HepG2 (cell line): ENCODE measurements at regions not wholly inside any gene's neighbourhood (a gene's known extent, or its start where the extent isn't known, plus 50 kb on each side); places are given as distances from the start of the nearest gene placed in this dataset.

ENCODE experiments used
- ATAC-seq: fragments of 200-7000 bp; cut with Tn5 transposase; 3 replicates; pipeline ENCODE4 v1.9.1; 2020; ENCODE audit warnings: mild to moderate bottlenecking, moderate library complexity
- BruUV-seq: library from RNA; stranded (reverse); fragments of 400-500 nt; replicated peaks from 2 replicates; lab custom pipeline; 2021; lab: Mats Ljungman, UMichigan
- CTCF ChIA-PET: fragments of 300-600 bp; formaldehyde crosslinking; extraction: SDS; loops from one replicate; lab custom pipeline; 2021; ENCODE audit warnings: low total read pairs, inconsistent platforms, low intra/inter-chr PET ratio; lab: Yijun Ruan, JAX
- POLR2A ChIA-PET: fragments of 350-600 bp; sonication (Branson Sonifier 250); formaldehyde crosslinking; loops from one replicate; lab custom pipeline; 2020; ENCODE audit warnings: antibody characterized with exemption, inconsistent platforms; lab: Yijun Ruan, JAX
- DNase-seq: peaks from one replicate; pipeline ENCODE4 v3.0.0-alpha.2; 2015; ENCODE audit warnings: low spot score
- FAIRE-seq: peaks from 3 replicates; lab custom pipeline; 2011; peaks lifted over from hg19 to GRCh38; lab: Jason Lieb, UNC
- H2AFZ ChIP-seq: one replicate; pipeline ENCODE4 v1.6.1; 2011; ENCODE audit warnings: low read length, inconsistent platforms
- H3K27ac ChIP-seq: fragments of 300-600 bp; 3 replicates; pipeline ENCODE4 v1.8.0; 2011; ENCODE audit warnings: mixed run types, mild to moderate bottlenecking, mixed read lengths, low read length, inconsistent platforms; ENCODE audit not compliant: insufficient read depth; ENCODE audit errors: extremely low read length
- H3K27me3 ChIP-seq, 2 experiments: fragments of 200-600 bp in 1 of 2; 2 replicates in 1 of 2; 3 replicates in 1 of 2; pipeline versions ENCODE4 v1.6.0 to v1.8.0; 2011; ENCODE audit warnings: low read length in 2 of 2, mild to moderate bottlenecking in 2 of 2, moderate library complexity in 2 of 2, inconsistent platforms in 1 of 2; ENCODE audit not compliant: insufficient read depth in 2 of 2, control insufficient read depth in 1 of 2
- H3K36me3 ChIP-seq, 2 experiments: fragments of 200-600 bp in 1 of 2; replicated peaks in 1 of 2; 2 replicates in 1 of 2; 3 replicates in 1 of 2; pipeline versions ENCODE4 v1.5.1 to v1.8.0; 2011; ENCODE audit warnings: low read length in 2 of 2, inconsistent platforms in 1 of 2; ENCODE audit not compliant: insufficient read depth in 2 of 2, control insufficient read depth in 1 of 2
- H3K4me1 ChIP-seq: 2 replicates; pipeline ENCODE4 v1.5.1; 2012; ENCODE audit warnings: low read length, inconsistent platforms; ENCODE audit not compliant: insufficient read depth
- H3K4me2 ChIP-seq: 2 replicates; pipeline ENCODE4 v1.6.0; 2011; ENCODE audit warnings: low read depth, low read length, inconsistent platforms
- H3K4me3 ChIP-seq, 3 experiments: fragments of 200-600 bp in 1 of 3; sonication (generic), shearing (Covaris generic) in 1 of 3; replicated peaks in 1 of 3; 2 replicates each; pipeline ENCODE4 v1.5.1; 2011 to 2016; ENCODE audit warnings: low read length in 3 of 3, inconsistent platforms in 2 of 3, low read depth in 2 of 3, mild to moderate bottlenecking in 2 of 3, control low read depth in 1 of 3, mixed read lengths in 1 of 3; ENCODE audit not compliant: insufficient read depth in 1 of 3
- H3K79me2 ChIP-seq: one replicate; pipeline ENCODE4 v1.6.1; 2011; ENCODE audit warnings: low read length, inconsistent platforms; ENCODE audit not compliant: insufficient read depth
- H3K9ac ChIP-seq: 2 replicates; pipeline ENCODE4 v1.6.0; 2011; ENCODE audit warnings: mild to moderate bottlenecking, low read depth, low read length, inconsistent platforms; ENCODE audit not compliant: insufficient read depth
- H3K9me3 ChIP-seq: 2 replicates; pipeline ENCODE4 v1.5.1; 2012; ENCODE audit warnings: mild to moderate bottlenecking, low read length
- H4K20me1 ChIP-seq: 2 replicates; pipeline ENCODE4 v1.6.0; 2011; ENCODE audit warnings: inconsistent platforms, mild to moderate bottlenecking, low read length, moderate library complexity; ENCODE audit not compliant: insufficient read depth
- EZH2 ChIP-seq: conservative IDR thresholded peaks from 2 replicates; pipeline ENCODE4 v1.6.1; 2012; ENCODE audit warnings: mild to moderate bottlenecking, low read depth, low read length, moderate library complexity
- GMEB2 ChIP-seq: IDR thresholded peaks from 2 replicates; pipeline ENCODE4 v1.6.1; 2016; ENCODE audit warnings: missing biosample characterization, missing genetic modification reagents, low read depth
- KDM2A ChIP-seq: sonication (generic); formaldehyde crosslinking; IDR thresholded peaks from 2 replicates; pipeline ENCODE4 v1.4.0; 2020; ENCODE audit warnings: low read depth, missing genetic modification reagents, borderline replicate concordance
- SOX13 ChIP-seq, 3 experiments: fragments of 450-650 bp in 1 of 3; sonication (generic) in 1 of 3; formaldehyde crosslinking in 1 of 3; IDR thresholded peaks in 2 of 3; conservative IDR thresholded peaks in 1 of 3; 2 replicates each; pipeline versions ENCODE4 v1.5.0 to v1.6.1; 2016 to 2020; ENCODE audit warnings: antibody characterized with exemption in 1 of 3, mild to moderate bottlenecking in 1 of 3, missing compliant biosample characterization in 1 of 3, missing genetic modification reagents in 1 of 3, moderate library complexity in 1 of 3
- ZBTB33 ChIP-seq: sonication (generic); formaldehyde crosslinking; IDR thresholded peaks from 2 replicates; pipeline ENCODE4 v1.4.0; 2020; ENCODE audit warnings: missing genetic modification reagents
- ZNF30 ChIP-seq: sonication (generic); formaldehyde crosslinking; IDR thresholded peaks from 2 replicates; pipeline ENCODE4 v1.5.0; 2020; ENCODE audit warnings: mild to moderate bottlenecking, missing genetic modification reagents
- ZNF33A ChIP-seq: sonication (generic); formaldehyde crosslinking; IDR thresholded peaks from 2 replicates; pipeline ENCODE4 v1.5.1; 2020; ENCODE audit warnings: missing genetic modification reagents, mild to moderate bottlenecking, moderate library complexity, borderline replicate concordance
- ZNF567 ChIP-seq: sonication (generic); formaldehyde crosslinking; IDR thresholded peaks from 2 replicates; pipeline ENCODE4 v1.8.1; 2023; ENCODE audit warnings: mild to moderate bottlenecking, missing genetic modification reagents, borderline replicate concordance
- ZNF574 ChIP-seq: sonication (generic); formaldehyde crosslinking; IDR thresholded peaks from 2 replicates; pipeline ENCODE4 v1.4.0; 2020; ENCODE audit warnings: missing genetic modification reagents
- ZNF703 ChIP-seq: sonication (generic); formaldehyde crosslinking; IDR thresholded peaks from 2 replicates; pipeline ENCODE4 v1.5.1; 2020; ENCODE audit warnings: missing genetic modification reagents, mild to moderate bottlenecking, moderate library complexity, borderline replicate concordance
- ZNF772 ChIP-seq: sonication (generic); formaldehyde crosslinking; IDR thresholded peaks from 2 replicates; pipeline ENCODE4 v1.5.0; 2020; ENCODE audit warnings: mild to moderate bottlenecking, missing genetic modification reagents
- WGBS: methylation state at CpG from one replicate; pipeline ENCODE4 v1.1.6; 2017; ENCODE audit warnings: low lambda C conversion rate; 5-methylcytosine and 5-hydroxymethylcytosine counted together
- in situ Hi-C: cut with HindIII; loops from 2 replicates; pipeline ENCODE4 v1.10.0; 2017; ENCODE audit warnings: low pct_unique_long_range_greater_than_20kb; ENCODE audit not compliant: extremely low pct_ligation_motif_present
- intact Hi-C: fragments of 100-400 bp; cut with micrococcal nuclease; formaldehyde crosslinking; loops from one replicate; pipeline ENCODE4 v1.10.0; 2022; ENCODE audit not compliant: unreplicated experiment

- no peak for TF ChIP-seq ZNF574 (CRISPR knock-in tag)
- TF ChIP-seq, all 625 proteins: peak for 0
Observed at GRCh38 chr2:60118061-60118460, 435.4 kb downstream of the BCL11A start (continued).

GRCh38 chr2:60116161-60116875 is 437.1 kb downstream of the BCL11A start:
- H3K27ac ChIP-seq = no peak overlapping the region
- ChIA-PET CTCF (no interaction called here), POLR2A (no interaction called here)
- intact Hi-C loops (loop anchor here (10.0 kb wide), 1 partner anchor 112 kb away; no protein-coding TSS in a partner anchor), in situ Hi-C loops (no loop called here)
- WGBS = 19% methylated on average over 6 of the region's 6 CpGs
- TF ChIP-seq ZNF30 (CRISPR knock-in tag) (no peak), ZNF33A (CRISPR knock-in tag) (no peak), ZNF772 (no peak), KDM2A (CRISPR knock-in tag) (no peak), SOX13 (IDR thresholded peaks at IDR 0.05) (no peak), SOX13 (CRISPR knock-in tag; conservative IDR thresholded peaks at IDR 0.05 in 1 of 2, IDR thresholded peaks at IDR 0.05 in 1 of 2) (no peak), ZNF567 (CRISPR knock-in tag) (no peak), EZH2 (no peak), ZBTB33 (CRISPR knock-in tag) (no peak), ZNF703 (CRISPR knock-in tag) (no peak), GMEB2 (CRISPR knock-in tag) (no peak)
- H3K4me3 ChIP-seq = no peak overlapping the region
- no peaks in the 10 kb centered on the region for H3K36me3 ChIP-seq
- no peak for FAIRE-seq
- H2AFZ ChIP-seq = no peak overlapping the region
- peaks cover 4% of the 10 kb centered on the region; the same call in 1 of the 2 replicates for H3K9me3 ChIP-seq
- no TSS peak for BruUV-seq
- H3K4me2 ChIP-seq = no peak overlapping the region
- H3K27me3 ChIP-seq = no peaks in the 10 kb centered on the region
- no peak overlapping the region for H3K9ac ChIP-seq
- ATAC-seq = no peak
- H4K20me1 ChIP-seq = no peaks in the 10 kb centered on the region
- DNase-seq = no peak
- no peaks in the 10 kb centered on the region for H3K79me2 ChIP-seq
- H3K4me1 ChIP-seq = no peaks in the 10 kb centered on the region
